Parathyroid adenoma (tissue), 2 donors: ENCODE measurements at regions not wholly inside any gene's neighbourhood (a gene's known extent, or its start where the extent isn't known, plus 50 kb on each side); places are given as distances from the start of the nearest gene placed in this dataset.

Source experiments
- H2AFZ ChIP-seq: fragments of 300-600 bp; sonication (generic); one replicate; pipeline ENCODE4 v1.7.0; 2017; ENCODE audit warnings: antibody characterized with exemption, mild to moderate bottlenecking
- H3K27ac ChIP-seq: fragments of 300-600 bp; sonication (generic); one replicate; pipeline ENCODE4 v1.7.0; 2017
- H3K27me3 ChIP-seq: fragments of 300-600 bp; sonication (generic); one replicate; pipeline ENCODE4 v1.7.0; 2017; ENCODE audit warnings: low read length; ENCODE audit not compliant: control insufficient read depth, insufficient read depth
- H3K36me3 ChIP-seq: fragments of 300-600 bp; sonication (generic); one replicate; pipeline ENCODE4 v1.7.0; 2017; ENCODE audit warnings: low read length; ENCODE audit not compliant: control insufficient read depth, insufficient read depth
- H3K4me1 ChIP-seq: fragments of 300-600 bp; sonication (generic); one replicate; pipeline ENCODE4 v1.7.0; 2017; ENCODE audit warnings: control low read depth
- H3K4me2 ChIP-seq: fragments of 300-600 bp; sonication (generic); one replicate; pipeline ENCODE4 v1.7.0; 2017; ENCODE audit warnings: low read length
- H3K4me3 ChIP-seq: fragments of 300-600 bp; sonication (generic); one replicate; pipeline ENCODE4 v1.7.0; 2017; ENCODE audit warnings: low read depth, low read length
- H3K79me2 ChIP-seq: fragments of 300-600 bp; sonication (generic); one replicate; pipeline ENCODE4 v1.7.0; 2017; ENCODE audit warnings: control low read depth
- H3K9ac ChIP-seq: fragments of 300-600 bp; sonication (generic); one replicate; pipeline ENCODE4 v1.7.0; 2017; ENCODE audit warnings: mild to moderate bottlenecking
- H3K9me3 ChIP-seq: fragments of 300-600 bp; sonication (generic); one replicate; pipeline ENCODE4 v1.7.0; 2017; ENCODE audit warnings: low read length; ENCODE audit not compliant: control insufficient read depth
- CTCF ChIP-seq: fragments of 300-600 bp; sonication (generic); IDR thresholded peaks from one replicate; pipeline ENCODE4 v1.7.0; 2017; ENCODE audit warnings: antibody characterized with exemption, mild to moderate bottlenecking
- donor health status: primary hyperparathyroidism.

DNA sequence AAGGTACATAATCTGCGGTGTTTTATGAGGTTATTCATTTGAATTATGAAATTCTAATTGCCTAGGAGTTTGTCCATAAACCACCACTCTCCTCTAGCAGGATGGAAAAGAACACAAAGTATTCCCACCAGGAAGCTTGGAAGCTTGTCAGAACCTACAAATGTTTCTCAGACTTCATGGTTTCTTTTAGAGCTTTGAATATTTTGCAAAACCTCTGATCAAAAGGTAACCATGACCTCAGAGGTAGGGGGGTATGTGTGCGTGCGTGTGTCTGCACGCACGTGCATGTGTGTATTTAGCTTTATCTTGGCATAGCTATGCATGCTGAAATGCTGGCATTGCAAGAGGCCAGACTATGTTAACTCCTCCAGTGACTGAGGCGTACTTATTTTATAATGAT lies 847.0 kb downstream of the TLE1 start:
- no peak for TF ChIP-seq CTCF

DNA sequence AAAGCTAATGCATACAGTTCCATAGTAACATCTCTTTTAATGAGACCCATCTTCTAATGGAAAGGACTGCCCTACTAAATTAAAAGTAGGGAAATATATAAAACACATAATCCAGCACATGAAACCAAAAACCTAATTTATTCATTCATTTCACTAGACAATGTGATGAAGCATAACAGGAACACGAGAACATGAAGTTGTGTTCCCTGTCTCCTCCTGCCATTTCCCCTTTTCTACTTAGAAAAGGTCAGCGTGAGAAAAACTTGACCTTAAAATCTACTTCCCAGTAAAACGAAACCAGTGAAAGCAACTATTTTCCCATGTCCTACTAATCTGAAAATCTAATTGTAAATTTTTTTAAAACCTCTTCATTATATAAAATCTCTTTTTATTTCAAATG lies 847.5 kb downstream of the TLE1 start:
- Histone ChIP-seq H2AFZ (no peak overlapping the region), H3K4me1 (no peaks in the 10 kb centered on the region), H3K27ac (no peak overlapping the region), H3K36me3 (no peaks in the 10 kb centered on the region), H3K9ac (no peak overlapping the region), H3K27me3 (no peaks in the 10 kb centered on the region), H3K79me2 (no peaks in the 10 kb centered on the region), H3K4me2 (no peak overlapping the region), H3K4me3 (no peak overlapping the region), H3K9me3 (no peaks in the 10 kb centered on the region)
- TF ChIP-seq CTCF: no peak

More for the DNA sequence above, 847.0 kb downstream of the TLE1 start:
- H3K4me3 ChIP-seq: no peak overlapping the region
- H3K27ac ChIP-seq: no peak overlapping the region
- H3K9ac ChIP-seq: no peak overlapping the region
- no peaks in the 10 kb centered on the region for H3K9me3 ChIP-seq
- H3K79me2 ChIP-seq: no peaks in the 10 kb centered on the region
- no peak overlapping the region for H2AFZ ChIP-seq
- H3K4me1 ChIP-seq: no peaks in the 10 kb centered on the region
- no peak overlapping the region for H3K4me2 ChIP-seq
- H3K36me3 ChIP-seq: no peaks in the 10 kb centered on the region
- no peaks in the 10 kb centered on the region for H3K27me3 ChIP-seq

- H3K4me2 ChIP-seq: no peak overlapping the region
- H3K4me3 ChIP-seq: no peak overlapping the region
- no peak overlapping the region for H2AFZ ChIP-seq
- TF ChIP-seq CTCF: no peak
- no peak overlapping the region for H3K9ac ChIP-seq
- H3K79me2 ChIP-seq: no peaks in the 10 kb centered on the region
- H3K27ac ChIP-seq: no peak overlapping the region
- H3K36me3 ChIP-seq: no peaks in the 10 kb centered on the region
- H3K4me1 ChIP-seq: no peaks in the 10 kb centered on the region
- no peaks in the 10 kb centered on the region for H3K9me3 ChIP-seq
- no peaks in the 10 kb centered on the region for H3K27me3 ChIP-seq
Observed at GRCh38 chr9:80839821-80840675, 849.3 kb downstream of the TLE1 start.

DNA sequence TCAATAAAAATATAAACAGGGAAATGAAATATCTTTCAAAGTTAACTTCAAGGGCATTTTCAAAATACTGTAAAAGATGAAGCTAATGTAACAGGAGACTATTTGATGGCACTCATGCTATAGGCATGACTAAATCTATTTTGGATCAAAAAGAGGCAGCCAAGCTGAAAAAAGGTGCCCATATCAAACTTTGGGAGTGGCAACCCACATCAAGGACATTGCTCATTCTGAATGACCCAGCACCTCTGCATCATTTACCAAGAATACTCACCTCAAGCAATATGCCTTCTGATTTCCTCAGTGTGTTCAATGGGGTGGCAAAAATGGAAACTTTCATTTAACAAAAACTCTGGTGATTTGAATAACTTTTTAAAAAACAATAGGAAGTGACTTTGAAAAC lies 853.3 kb downstream of the TLE1 start:
- H3K27ac ChIP-seq: no peak overlapping the region
- no peaks in the 10 kb centered on the region for H3K36me3 ChIP-seq
- no peaks in the 10 kb centered on the region for H3K9me3 ChIP-seq
- no peak overlapping the region for H3K4me3 ChIP-seq
- H3K27me3 ChIP-seq: no peaks in the 10 kb centered on the region
- no peaks in the 10 kb centered on the region for H3K4me1 ChIP-seq
- no peak for TF ChIP-seq CTCF
- H3K4me2 ChIP-seq: no peak overlapping the region
- no peak overlapping the region for H2AFZ ChIP-seq
- no peaks in the 10 kb centered on the region for H3K79me2 ChIP-seq
- H3K9ac ChIP-seq: no peak overlapping the region

DNA sequence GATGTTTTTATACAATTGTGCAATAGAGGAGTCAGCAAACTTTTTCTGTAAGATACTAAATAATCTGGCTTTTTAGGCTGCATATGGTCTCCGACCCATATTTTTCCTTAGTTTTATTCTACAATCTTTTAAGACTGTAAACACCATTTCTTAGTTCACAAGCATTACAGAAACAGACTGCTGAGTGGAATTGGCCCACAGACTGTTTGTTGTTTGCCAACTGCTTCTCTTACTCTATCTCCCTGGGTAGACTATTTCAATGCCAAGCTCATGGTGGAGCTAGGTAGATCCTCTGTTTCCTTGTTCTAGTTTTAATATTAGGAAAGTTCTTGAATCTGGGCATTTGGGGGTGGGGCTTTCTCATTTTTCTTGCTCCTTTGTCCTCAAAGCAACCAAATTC lies 857.6 kb downstream of the TLE1 start:
- H3K4me1 ChIP-seq: no peaks in the 10 kb centered on the region
- no peaks in the 10 kb centered on the region for H3K36me3 ChIP-seq
- no peaks in the 10 kb centered on the region for H3K9me3 ChIP-seq
- TF ChIP-seq CTCF: no peak
- no peak overlapping the region for H3K4me3 ChIP-seq
- no peak overlapping the region for H3K4me2 ChIP-seq
- no peaks in the 10 kb centered on the region for H3K79me2 ChIP-seq
- no peaks in the 10 kb centered on the region for H3K27me3 ChIP-seq
- H3K9ac ChIP-seq: no peak overlapping the region
- H3K27ac ChIP-seq: no peak overlapping the region
- H2AFZ ChIP-seq: no peak overlapping the region
